HG02938 (cell line): ENCODE measurements at regions not wholly inside any gene's neighbourhood (a gene's known extent, or its start where the extent isn't known, plus 50 kb on each side); places are given as distances from the start of the nearest gene placed in this dataset.
"Not testable (repeated sequence)": the region's sequence is repeated elsewhere in the genome, so short reads cannot be mapped to it uniquely, and the experiment has no call there.

ENCODE experiments used
- ATAC-seq: cut with Tn5 transposase; IDR thresholded peaks from one replicate; pipeline ENCODE4 v1.9.1; 2021; ENCODE audit warnings: mild to moderate bottlenecking, moderate library complexity; ENCODE audit not compliant: unreplicated experiment

GRCh38 chr10:30560326-30560725 is 69.2 kb downstream of the LYZL2 start:
- no peak for ATAC-seq

- no peak for ATAC-seq
These were observed 70.4 kb downstream of the LYZL2 start for GRCh38 chr10:30559180-30559579.

- no peak for ATAC-seq
These were observed 71.1 kb downstream of the LYZL2 start for GRCh38 chr10:30558411-30558810.

- ATAC-seq, result no peak
These were observed 71.7 kb downstream of the LYZL2 start for GRCh38 chr10:30557884-30558283.

- no peak for ATAC-seq
These were observed 73.4 kb downstream of the LYZL2 start for GRCh38 chr10:30556189-30556588.

- ATAC-seq, result no peak
These were observed 74.1 kb downstream of the LYZL2 start for GRCh38 chr10:30555465-30555864.

- ATAC-seq, result no peak
These were observed 75.1 kb downstream of the LYZL2 start for GRCh38 chr10:30554440-30554825.

- no peak for ATAC-seq
These were observed 75.7 kb downstream of the LYZL2 start for GRCh38 chr10:30553626-30554439.

- no peak for ATAC-seq
These were observed 76.4 kb downstream of the LYZL2 start for GRCh38 chr10:30553018-30553625.

- no peak for ATAC-seq
These were observed 78.4 kb downstream of the LYZL2 start for GRCh38 chr10:30550967-30551815.

- ATAC-seq, result not testable (repeated sequence)
These were observed 80.3 kb downstream of the LYZL2 start for GRCh38 chr10:30549134-30549687.

GRCh38 chr10:30546511-30546910 is 83.0 kb downstream of the LYZL2 start:
- ATAC-seq, result no peak

GRCh38 chr10:30542895-30543288 is 86.7 kb downstream of the LYZL2 start:
- ATAC-seq, result no peak

- no peak for ATAC-seq
These were observed 87.3 kb downstream of the LYZL2 start for GRCh38 chr10:30542001-30542894.

- ATAC-seq, result no peak
These were observed 89.3 kb downstream of the LYZL2 start for GRCh38 chr10:30540276-30540675.

GRCh38 chr10:30538086-30538485 is 91.5 kb downstream of the LYZL2 start:
- ATAC-seq, result no peak

- ATAC-seq, result no peak
These were observed 92.0 kb downstream of the LYZL2 start for GRCh38 chr10:30537586-30537985.

- not testable (repeated sequence) for ATAC-seq
These were observed 92.4 kb downstream of the LYZL2 start for GRCh38 chr10:30537158-30537557.

- no peak for ATAC-seq
These were observed 93.0 kb downstream of the LYZL2 start for GRCh38 chr10:30536578-30536977.

GRCh38 chr10:30535677-30536076 is 93.9 kb downstream of the LYZL2 start:
- ATAC-seq, result no peak
